Stimulated activated CD4-positive, alpha-beta T cell treated with anti-CD3 and anti-CD28 coated beads, Interleukin-15, amount 100 ng/mL, for 48 hours (primary cell): ENCODE measurements at regions not wholly inside any gene's neighbourhood (a gene's known extent, or its start where the extent isn't known, plus 50 kb on each side); places are given as distances from the start of the nearest gene placed in this dataset.
A peak's percentile ranks its signal among the peaks of the same experiment; 100 is the strongest.

Experiments
- DNase-seq, 2 donors: peaks; one replicate each; pipeline ENCODE4 v3.0.0-alpha.2; 2020; ENCODE audit warnings: low read depth in 2 of 2

- DNase-seq = no peak
Observed at GRCh38 chr4:15226203-15226602, 201.6 kb upstream of the C1QTNF7 start.

GRCh38 chr4:15231265-15232091 is 196.4 kb upstream of the C1QTNF7 start:
- peak; percentile 49 to 70 for DNase-seq

DNA sequence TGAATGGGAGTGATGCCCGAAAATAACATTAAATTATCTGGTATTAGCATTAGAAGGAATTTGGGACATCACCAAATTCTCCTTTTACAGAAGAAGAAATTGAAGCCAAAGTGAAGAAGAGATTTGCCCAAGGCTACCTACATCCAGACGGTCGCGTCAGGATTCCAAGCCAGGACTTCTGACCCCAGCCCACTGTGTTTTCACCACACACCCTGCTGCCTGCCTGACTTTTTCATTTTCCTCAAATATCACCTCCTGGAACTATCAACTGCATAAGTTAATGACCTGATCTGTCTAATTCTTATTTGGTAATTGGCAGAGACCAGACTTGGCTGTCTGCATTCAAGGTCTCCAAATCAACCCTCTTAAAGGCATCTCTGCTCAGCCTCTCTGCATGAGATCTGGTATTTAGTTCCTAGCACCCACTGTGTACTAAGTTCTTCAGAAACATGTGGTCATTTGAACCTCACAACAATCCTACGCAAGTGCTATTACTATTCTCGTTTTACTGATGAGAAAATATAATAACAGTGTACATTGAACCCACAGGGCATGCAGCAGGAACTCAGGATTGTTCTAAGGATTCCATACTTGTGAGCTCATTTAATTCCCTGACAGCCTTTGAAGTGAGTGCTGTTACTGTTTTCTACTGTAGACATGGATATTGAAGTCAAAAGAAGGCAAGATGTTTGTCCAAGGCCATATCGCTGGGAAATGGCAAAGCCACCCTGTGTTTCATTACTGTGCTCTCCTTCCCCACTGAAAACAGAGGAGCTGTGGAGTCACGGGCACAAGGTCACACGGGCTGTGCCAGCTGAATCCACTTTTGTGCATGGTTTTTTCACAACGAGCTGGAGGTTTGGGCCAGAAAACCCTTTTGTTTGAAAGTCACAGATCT is 195.2 kb upstream of the C1QTNF7 start:
- DNase-seq = no peak

GRCh38 chr4:15233264-15233597 is 194.6 kb upstream of the C1QTNF7 start:
- DNase-seq = no peak

DNA sequence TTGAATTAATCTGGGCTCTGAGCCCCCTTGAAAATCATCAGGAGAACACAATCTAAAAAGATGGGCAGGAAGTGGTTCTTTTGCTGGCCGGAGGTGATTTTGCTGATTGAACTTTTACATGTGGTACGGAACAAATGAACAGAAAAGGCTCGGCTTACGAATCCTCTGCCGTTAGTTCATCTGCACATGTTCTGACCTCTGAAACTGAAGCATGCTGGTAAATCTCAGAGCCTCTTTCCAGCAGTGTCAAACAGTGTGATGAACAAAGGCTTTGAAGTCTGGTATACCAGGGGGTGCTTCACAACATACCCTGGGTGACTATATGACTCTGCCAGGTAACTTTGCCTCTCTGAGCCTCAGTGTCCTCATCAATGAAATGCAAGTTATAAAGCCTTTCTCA is 194.2 kb upstream of the C1QTNF7 start:
- no peak for DNase-seq

DNA sequence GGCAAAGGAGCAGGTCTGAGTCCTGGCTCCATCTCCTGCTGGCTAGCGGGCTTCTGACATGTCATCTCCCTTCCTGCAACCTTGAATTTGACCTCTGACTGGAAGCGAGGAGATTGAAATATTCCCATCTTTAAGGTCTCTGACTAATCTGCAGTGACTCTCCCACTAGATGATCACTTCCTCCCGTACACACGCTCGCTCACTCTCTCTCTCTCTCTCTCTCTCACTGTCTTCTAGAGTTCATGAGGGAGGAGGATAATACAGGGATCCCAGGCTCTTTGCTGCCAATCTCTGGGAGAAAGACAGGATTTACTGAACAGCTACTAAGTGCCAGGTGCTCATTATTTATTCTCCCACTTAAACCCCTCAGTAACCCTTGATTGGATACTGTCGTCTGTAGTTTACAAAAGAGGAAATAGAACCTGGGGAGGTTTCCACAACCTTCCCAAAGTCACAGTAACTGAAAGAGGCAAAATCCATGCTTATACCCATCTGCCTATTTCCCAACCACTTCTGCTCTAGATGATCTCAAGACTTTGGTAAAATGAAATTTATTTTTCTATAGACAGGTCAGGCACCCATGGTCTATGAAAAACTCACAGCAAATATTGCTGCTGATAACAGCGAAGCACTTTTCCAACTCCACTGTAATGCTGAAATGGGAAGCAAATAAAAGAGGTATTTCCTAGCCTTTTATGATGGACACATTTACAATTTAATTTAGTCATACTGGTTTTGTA is 193.5 kb upstream of the C1QTNF7 start:
- no peak for DNase-seq

GRCh38 chr4:15234856-15235126 is 193.0 kb upstream of the C1QTNF7 start:
- DNase-seq = no peak

DNA sequence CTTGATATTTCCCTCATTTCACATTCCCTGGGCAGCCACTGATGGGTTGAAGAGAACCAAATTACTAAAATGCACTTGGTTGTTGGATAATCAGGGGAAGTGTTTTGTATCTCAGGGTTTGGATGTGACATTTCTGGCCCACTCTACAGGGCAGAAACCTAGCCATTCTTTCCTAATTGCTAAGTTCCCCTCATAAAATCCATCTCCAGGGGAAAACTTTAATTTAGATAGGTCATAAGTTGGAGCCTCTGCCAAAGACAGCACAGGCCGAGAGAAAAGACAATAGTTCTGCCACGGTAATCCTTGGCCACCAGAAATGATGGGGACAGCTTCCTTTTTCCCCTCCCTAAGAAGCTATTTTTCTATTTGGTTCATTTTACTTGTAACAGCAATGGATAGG is 192.7 kb upstream of the C1QTNF7 start:
- no peak for DNase-seq

DNA sequence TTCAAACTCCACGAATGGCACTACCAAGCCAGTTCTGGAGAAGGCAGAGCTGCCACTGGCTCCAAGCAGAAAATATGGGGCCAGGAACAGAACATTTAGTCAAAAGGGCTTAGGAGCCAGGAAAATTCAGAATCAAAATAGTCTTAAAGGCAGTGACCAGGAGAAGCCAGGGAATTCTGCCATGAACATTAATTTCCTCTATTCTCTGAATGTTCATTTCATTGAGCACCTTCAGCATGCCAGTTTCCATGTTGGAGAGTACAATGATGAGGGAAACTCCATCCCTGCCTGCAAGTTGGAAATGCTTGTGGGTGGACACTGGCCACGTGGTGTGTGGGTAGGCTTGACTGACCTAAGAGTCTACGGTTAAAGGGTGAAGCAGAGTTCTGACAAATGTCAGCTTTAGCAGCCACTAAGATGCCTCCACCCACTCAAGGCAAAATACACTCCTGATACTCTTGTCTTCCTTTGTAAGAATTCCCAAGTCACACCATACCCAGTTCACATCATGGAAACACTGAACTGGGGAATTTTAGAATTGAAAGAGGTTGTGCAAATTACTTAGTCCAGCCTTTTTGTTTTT is 190.1 kb upstream of the C1QTNF7 start:
- DNase-seq = no peak

DNA sequence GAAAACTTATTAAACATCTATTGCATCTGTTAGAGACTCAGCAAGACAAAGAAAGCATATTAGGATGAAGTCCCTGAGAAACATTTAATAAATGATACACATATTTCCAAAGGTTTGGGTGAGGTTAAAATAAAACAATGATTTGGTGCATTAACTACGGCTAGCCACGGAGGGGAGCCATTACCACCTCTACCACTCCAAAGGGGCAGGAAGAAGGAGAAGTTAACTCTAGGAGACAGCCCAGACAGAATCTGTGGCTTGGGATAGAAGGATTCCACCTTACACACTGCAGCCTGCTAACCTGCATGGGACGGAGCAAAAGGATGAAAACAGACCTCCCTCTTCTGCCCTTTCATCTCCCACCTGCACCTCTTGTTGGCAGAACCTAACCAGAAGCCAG is 189.1 kb upstream of the C1QTNF7 start:
- DNase-seq = peak in 1 of 2 donors; percentile 10

GRCh38 chr4:15239866-15240265 is 188.0 kb upstream of the C1QTNF7 start:
- no peak for DNase-seq

- DNase-seq = no peak
Observed at GRCh38 chr4:15240764-15241163, 187.1 kb upstream of the C1QTNF7 start.

- no peak for DNase-seq
Observed at GRCh38 chr4:15242021-15242420, 185.8 kb upstream of the C1QTNF7 start.

DNA sequence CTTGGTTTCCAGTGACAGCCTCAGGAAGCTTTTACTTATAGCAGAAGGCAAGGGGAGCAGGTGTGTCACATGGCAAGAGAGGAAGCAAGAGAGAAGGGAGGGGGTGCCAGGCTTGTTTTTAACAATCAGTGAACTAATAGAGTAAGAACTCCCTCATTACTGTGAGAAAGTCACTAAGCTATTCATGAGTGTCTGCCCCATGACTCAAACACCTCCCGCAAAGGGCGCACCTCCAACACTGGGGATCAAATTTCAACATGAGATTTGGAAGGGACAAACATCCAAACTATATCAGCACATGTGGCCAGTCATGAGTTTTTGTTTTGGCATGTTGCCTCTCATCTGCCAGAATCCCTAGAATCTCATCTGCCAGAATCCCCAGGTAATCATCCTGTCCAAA is 183.5 kb upstream of the C1QTNF7 start:
- DNase-seq = no peak

DNA sequence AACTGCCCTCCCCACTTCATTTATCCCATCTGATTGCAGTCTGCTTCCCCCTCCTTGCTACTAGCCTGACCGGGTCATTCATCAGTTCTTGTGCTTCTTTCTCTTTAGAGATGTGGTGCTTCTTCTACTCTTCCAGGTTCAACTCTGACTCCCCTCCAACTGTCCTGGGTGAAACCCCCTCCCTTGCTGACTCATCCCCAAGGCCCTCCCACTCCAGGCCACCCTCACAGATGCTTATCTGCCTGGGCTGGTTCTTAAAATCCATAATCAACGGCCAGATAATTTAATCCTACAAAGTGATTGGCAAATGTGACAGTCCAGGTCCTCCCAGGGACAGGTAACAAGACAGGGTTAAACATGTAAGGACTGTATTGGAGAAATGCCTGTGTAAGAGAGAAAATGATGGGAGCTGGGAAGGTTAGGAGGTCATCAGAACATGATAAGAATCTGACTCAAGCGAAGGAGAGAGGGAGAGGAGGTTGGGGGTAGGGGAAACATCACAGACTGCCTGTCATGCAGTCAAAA is 182.8 kb upstream of the C1QTNF7 start:
- no peak for DNase-seq

DNA sequence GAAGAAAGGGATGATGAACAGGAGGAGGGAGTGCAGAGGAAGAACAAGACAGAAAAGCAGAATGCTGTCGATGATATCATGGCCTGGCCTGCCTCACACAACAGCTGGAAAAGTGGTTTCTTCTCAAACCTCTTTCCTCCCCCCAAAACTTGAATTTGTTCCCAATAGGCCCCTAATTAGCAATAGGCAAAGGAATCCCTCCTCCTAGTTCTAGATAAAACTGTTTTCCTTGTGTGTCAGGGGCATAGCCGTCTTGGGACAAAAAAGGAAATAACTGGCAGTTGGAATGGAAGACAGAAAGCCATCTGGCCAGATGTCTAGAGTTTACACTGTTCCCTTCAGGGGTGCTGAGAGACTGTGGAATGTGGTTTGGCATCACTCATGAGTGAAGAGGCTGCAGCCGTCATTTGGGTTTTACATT is 177.8 kb upstream of the C1QTNF7 start:
- DNase-seq = no peak

GRCh38 chr4:15253349-15253748 is 174.5 kb upstream of the C1QTNF7 start:
- DNase-seq = no peak

DNA sequence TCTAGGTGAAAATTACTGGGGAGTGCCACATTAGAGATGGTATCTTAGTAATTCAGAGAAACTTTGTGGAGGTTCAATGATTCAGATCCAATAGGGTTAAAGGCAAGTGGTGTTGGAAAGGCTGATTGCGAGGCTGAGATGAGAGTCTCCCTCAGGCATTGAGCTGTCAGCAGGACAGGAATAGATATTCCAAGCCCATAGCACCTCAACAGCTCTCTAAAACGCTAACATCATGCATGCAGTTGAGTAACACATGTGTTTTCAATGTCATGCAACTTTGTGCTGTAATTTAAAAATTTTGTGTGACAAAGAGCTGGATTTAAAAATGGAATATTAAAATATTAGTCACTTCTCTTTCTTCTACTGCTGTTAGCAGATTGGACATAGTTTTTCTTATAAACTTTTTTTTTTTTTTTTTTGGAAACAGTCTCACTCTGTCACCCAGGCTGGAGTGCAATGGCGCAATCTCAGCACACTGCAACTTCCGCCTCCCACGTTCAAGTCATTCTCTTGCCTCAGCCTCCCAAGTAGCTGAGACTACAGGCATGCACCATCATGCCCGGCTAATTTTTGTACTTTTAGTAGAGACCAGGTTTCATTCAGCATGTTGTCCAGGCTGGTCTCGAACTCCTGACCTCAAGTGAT is 173.5 kb upstream of the C1QTNF7 start:
- no peak for DNase-seq

GRCh38 chr4:15255537-15255936 is 172.3 kb upstream of the C1QTNF7 start:
- DNase-seq = no peak

DNA sequence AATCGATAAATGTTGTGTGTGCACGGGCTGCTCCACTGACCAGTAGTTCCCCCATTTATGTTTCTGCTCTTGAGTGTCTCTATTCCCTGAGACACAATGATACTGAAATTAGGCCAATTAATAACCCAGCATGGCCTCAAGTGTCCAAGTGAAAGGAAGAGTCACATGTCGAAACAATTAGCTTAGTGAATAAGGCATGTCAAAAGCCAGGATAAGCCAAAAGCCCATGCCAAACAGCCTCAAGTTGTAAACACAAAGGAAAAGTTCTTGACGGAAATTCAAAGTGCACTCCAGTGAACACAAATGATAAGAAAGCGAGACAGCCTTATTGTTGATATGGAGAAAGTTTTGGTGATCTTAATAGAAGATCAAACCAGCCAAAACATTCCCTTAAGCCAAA is 167.1 kb upstream of the C1QTNF7 start:
- DNase-seq = no peak

- no peak for DNase-seq
Observed at GRCh38 chr4:15262396-15262795, 165.4 kb upstream of the C1QTNF7 start.
